K562 (cell line): ENCODE measurements at regions not wholly inside any gene's neighbourhood (a gene's known extent, or its start where the extent isn't known, plus 50 kb on each side); places are given as distances from the start of the nearest gene placed in this dataset.

Experiments
- ATAC-seq: fragments of 200-7000 bp; cut with Tn5 transposase; 3 replicates; pipeline ENCODE4 v1.9.1; 2020; ENCODE audit warnings: moderate library complexity
- BruUV-seq: library from RNA; stranded (reverse); fragments of 400-500 nt; replicated peaks from 2 replicates; lab custom pipeline; 2021; lab: Mats Ljungman, UMichigan
- CTCF ChIA-PET: fragments of 300-600 bp; formaldehyde crosslinking; extraction: SDS; loops from one replicate; lab custom pipeline; 2021; ENCODE audit warnings: low intra/inter-chr PET ratio; lab: Yijun Ruan, JAX
- POLR2A ChIA-PET: fragments of 300-600, 350-650 bp; sonication (Branson Sonifier 250); formaldehyde crosslinking; extraction: SDS; loops from one replicate; lab custom pipeline; 2021; ENCODE audit warnings: antibody characterized with exemption, inconsistent platforms; lab: Yijun Ruan, JAX
- DNase-seq, 4 experiments: peaks; one replicate each; pipeline versions ENCODE4 v3.0.0 to v3.0.0-alpha.2; 2011 to 2018; ENCODE audit warnings: low spot score in 3 of 4, mixed read lengths in 3 of 4; ENCODE audit errors: extremely low read depth in 1 of 4
- FAIRE-seq: peaks from 2 replicates; lab custom pipeline; 2011; peaks lifted over from hg19 to GRCh38; lab: Jason Lieb, UNC
- H2AFZ ChIP-seq: 2 replicates; pipeline ENCODE4 v1.6.0; 2011; ENCODE audit warnings: low read depth, low read length, control low read depth, inconsistent platforms
- H3K27ac ChIP-seq: fragments of 200-600 bp; 3 replicates; pipeline ENCODE4 v1.8.0; 2011; ENCODE audit warnings: low read depth, mild to moderate bottlenecking, control low read depth, inconsistent platforms, low read length, moderate library complexity, mixed read lengths; ENCODE audit errors: extremely low read depth
- H3K27me3 ChIP-seq, 2 experiments: fragments of 300-600 bp in 1 of 2; 2 replicates in 1 of 2; 3 replicates in 1 of 2; pipeline versions ENCODE4 v1.6.0 to v1.8.0; 2011; ENCODE audit warnings: inconsistent platforms in 2 of 2, low read length in 2 of 2, mild to moderate bottlenecking in 1 of 2, mixed read lengths in 1 of 2, moderate library complexity in 1 of 2; ENCODE audit not compliant: control insufficient read depth in 2 of 2, insufficient read depth in 2 of 2
- H3K36me3 ChIP-seq: fragments of 300-600 bp; 3 replicates; pipeline ENCODE4 v1.8.0; 2011; ENCODE audit warnings: mild to moderate bottlenecking, low read length, inconsistent platforms; ENCODE audit not compliant: control insufficient read depth, insufficient read depth
- H3K4me1 ChIP-seq, 2 experiments: fragments of 200-600 bp in 1 of 2; replicated peaks in 1 of 2; 2 replicates in 1 of 2; 3 replicates in 1 of 2; pipeline versions ENCODE4 v1.5.1 to v1.8.0; 2011; ENCODE audit warnings: inconsistent platforms in 2 of 2, low read length in 2 of 2, mild to moderate bottlenecking in 1 of 2, mixed read lengths in 1 of 2, moderate library complexity in 1 of 2; ENCODE audit not compliant: control insufficient read depth in 2 of 2, insufficient read depth in 2 of 2
- H3K4me2 ChIP-seq: 2 replicates; pipeline ENCODE4 v1.6.1; 2011; ENCODE audit warnings: low read length, control low read depth, inconsistent platforms, mixed read lengths; ENCODE audit not compliant: insufficient read depth
- H3K4me3 ChIP-seq: fragments of 200-600 bp; sonication (generic), shearing (Covaris generic); 2 replicates; pipeline ENCODE4 v1.5.1; 2016; ENCODE audit warnings: control low read depth, inconsistent platforms
- H3K79me2 ChIP-seq: fragments of 200-600 bp; 3 replicates; pipeline ENCODE4 v1.8.0; 2011; ENCODE audit warnings: low read length, inconsistent platforms; ENCODE audit not compliant: control insufficient read depth, insufficient read depth
- H3K9ac ChIP-seq, 2 experiments: 2 replicates each; pipeline versions ENCODE4 v1.6.0 to v1.6.1; 2011; ENCODE audit warnings: low read depth in 2 of 2, low read length in 2 of 2, control low read depth in 1 of 2, inconsistent platforms in 1 of 2, mild to moderate bottlenecking in 1 of 2, mixed read lengths in 1 of 2; ENCODE audit not compliant: insufficient read depth in 1 of 2
- H3K9me1 ChIP-seq: one replicate; pipeline ENCODE4 v1.6.0; 2011; ENCODE audit warnings: inconsistent platforms, mild to moderate bottlenecking, low read length, moderate library complexity; ENCODE audit not compliant: control insufficient read depth, insufficient read depth
- H3K9me3 ChIP-seq: replicated peaks from 2 replicates; pipeline ENCODE4 v1.5.1; 2011; ENCODE audit warnings: low read depth, low read length, inconsistent platforms; ENCODE audit not compliant: control insufficient read depth, insufficient read depth
- H4K20me1 ChIP-seq: replicated peaks from 2 replicates; pipeline ENCODE4 v1.6.1; 2011; ENCODE audit warnings: low read length, inconsistent platforms, mixed read lengths; ENCODE audit not compliant: control insufficient read depth, insufficient read depth
- CREB1 ChIP-seq, 2 experiments: sonication (generic) in 1 of 2; formaldehyde crosslinking in 1 of 2; IDR thresholded peaks; 2 replicates each; pipeline versions ENCODE4 v1.6.1 to v1.8.0; 2012 to 2022; ENCODE audit warnings: inconsistent platforms in 1 of 2, mild to moderate bottlenecking in 1 of 2, missing genetic modification reagents in 1 of 2, moderate library complexity in 1 of 2
- CREB5 ChIP-seq: fragments of 250-450 bp; sonication (Bioruptor Pico); IDR thresholded peaks from 2 replicates; pipeline ENCODE4 v1.5.0; 2020; ENCODE audit warnings: mild to moderate bottlenecking
- CREBBP ChIP-seq: IDR thresholded peaks from one replicate; pipeline ENCODE4 v1.6.1; 2012; ENCODE audit warnings: low read depth, mild to moderate bottlenecking, control low read depth, inconsistent platforms, low read length
- FOXA3 ChIP-seq, 2 experiments: fragments of 450-650 bp in 1 of 2; sonication (generic) in 1 of 2; formaldehyde crosslinking; IDR thresholded peaks in 1 of 2; conservative IDR thresholded peaks in 1 of 2; 2 replicates each; pipeline versions ENCODE4 v1.4.0 to v1.8.0; 2020 to 2022; ENCODE audit warnings: mild to moderate bottlenecking in 2 of 2, missing genetic modification reagents in 1 of 2
- HNRNPK ChIP-seq: fragments of 200-400 bp; formaldehyde crosslinking; IDR thresholded peaks from one replicate; pipeline ENCODE4 v1.6.1; 2018; ENCODE audit warnings: mild to moderate bottlenecking, low read depth, low read length; ENCODE audit not compliant: poor library complexity, severe bottlenecking
- NCOR1 ChIP-seq: fragments of 450-650 bp; IDR thresholded peaks from 2 replicates; pipeline ENCODE4 v1.6.1; 2016; ENCODE audit warnings: mild to moderate bottlenecking, moderate library complexity
- PHF21A ChIP-seq: fragments of 450-650 bp; IDR thresholded peaks from 2 replicates; pipeline ENCODE4 v1.6.1; 2017; ENCODE audit warnings: low read depth, borderline replicate concordance
- PML ChIP-seq: IDR thresholded peaks from 2 replicates; pipeline ENCODE4 v1.6.1; 2012; ENCODE audit warnings: low read length, inconsistent platforms
- PRDM10 ChIP-seq: fragments of 450-650 bp; IDR thresholded peaks from 2 replicates; pipeline ENCODE4 v1.6.1; 2018; ENCODE audit not compliant: partially characterized antibody
- RBFOX2 ChIP-seq: fragments of 200-400 bp; formaldehyde crosslinking; IDR thresholded peaks from 2 replicates; pipeline ENCODE4 v1.6.1; 2017; ENCODE audit warnings: low read depth, mild to moderate bottlenecking, low read length, moderate library complexity
- RBM14 ChIP-seq: fragments of 200-400 bp; formaldehyde crosslinking; IDR thresholded peaks from 2 replicates; pipeline ENCODE4 v1.6.1; 2018; ENCODE audit warnings: low read depth, mild to moderate bottlenecking, low read length, moderate library complexity, borderline replicate concordance; ENCODE audit not compliant: insufficient read depth
- TGIF2 ChIP-seq: sonication (generic); formaldehyde crosslinking; IDR thresholded peaks from 2 replicates; pipeline ENCODE4 v1.8.1; 2022; ENCODE audit warnings: mild to moderate bottlenecking, missing genetic modification reagents, moderate library complexity
- WGBS: fragments of 100-300 bp; shearing (Covaris generic); methylation state at CpG from one replicate; pipeline ENCODE4 v1.1.6; 2016; ENCODE audit warnings: low coverage, mixed read lengths; ENCODE audit not compliant: insufficient coverage; ENCODE audit errors: missing lambda C conversion rate; 5-methylcytosine and 5-hydroxymethylcytosine counted together
- in situ Hi-C: fragments of 300-500 bp; cut with MboI; formaldehyde crosslinking; loops from 4 replicates; pipeline ENCODE4 v1.15.0; 2018; ENCODE audit warnings: inconsistent platforms, mixed read lengths
- intact Hi-C: fragments of 100-400 bp; cut with micrococcal nuclease; formaldehyde crosslinking; loops from 2 replicates; pipeline ENCODE4 v1.14.2; 2022

- TF ChIP-seq PRDM10 (no peak), RBFOX2 (no peak), TGIF2 (CRISPR knock-in tag) (no peak), CREBBP (no peak), CREB1 (IDR thresholded peaks at IDR 0.05) (no peak), CREB1 (CRISPR knock-in tag; IDR thresholded peaks at IDR 0.05) (no peak)
These were observed 160.8 kb downstream of the SATB1 start (continued) for GRCh38 chr3:18264361-18264760.

- no peak overlapping the region for H3K9ac ChIP-seq
These were observed 166.6 kb downstream of the SATB1 start for GRCh38 chr3:18258492-18258891.

More at GRCh38 chr3:18258492-18258891, 166.6 kb downstream of the SATB1 start:
- Histone ChIP-seq H3K4me3 (no peak overlapping the region), H3K9me1 (no peaks in the 10 kb centered on the region), H2AFZ (no peak overlapping the region), H3K4me2 (no peak overlapping the region), H3K27ac (no peak overlapping the region), H3K4me1 (no peaks in the 10 kb centered on the region), H3K9me3 (no peaks in the 10 kb centered on the region), H4K20me1 (no peaks in the 10 kb centered on the region), H3K36me3 (no peaks in the 10 kb centered on the region), H3K79me2 (no peaks in the 10 kb centered on the region), H3K27me3 (no peaks in the 10 kb centered on the region)
- ATAC-seq, result no peak
- ChIA-PET CTCF (no interaction called here), POLR2A (no interaction called here)
- 8% methylated on average over 7 of the region's 7 CpGs for WGBS
- intact Hi-C loops, result no loop called here
- no peak for FAIRE-seq
- no TSS peak for BruUV-seq
- in situ Hi-C loops, result no loop called here
- DNase-seq, result no peak
- TF ChIP-seq HNRNPK (no peak), RBM14 (no peak), NCOR1 (no peak), PHF21A (no peak), PML (no peak), CREB5 (CRISPR knock-in tag) (no peak), FOXA3 (CRISPR knock-in tag; conservative IDR thresholded peaks at IDR 0.05 in 1 of 2, IDR thresholded peaks at IDR 0.05 in 1 of 2) (no peak)
